Loucy (cell line): ENCODE measurements at regions not wholly inside any gene's neighbourhood (a gene's known extent, or its start where the extent isn't known, plus 50 kb on each side); places are given as distances from the start of the nearest gene placed in this dataset.
"Not testable (repeated sequence)": the region's sequence is repeated elsewhere in the genome, so short reads cannot be mapped to it uniquely, and the experiment has no call there.

Experiments
- H2AFZ ChIP-seq: fragments of 200-600 bp; sonication (generic); 2 replicates; pipeline ENCODE4 v1.6.0; 2016; ENCODE audit warnings: antibody characterized with exemption, mild to moderate bottlenecking, low read length, moderate library complexity
- H3F3A ChIP-seq: fragments of 200-600 bp; 2 replicates; pipeline ENCODE4 v1.6.0; 2016; ENCODE audit warnings: antibody characterized with exemption, low read depth, mild to moderate bottlenecking
- H3K27me3 ChIP-seq: fragments of 200-600 bp; sonication (generic); 2 replicates; pipeline ENCODE4 v1.6.1; 2014; ENCODE audit warnings: low read length, mild to moderate bottlenecking; ENCODE audit not compliant: insufficient read depth, poor library complexity, severe bottlenecking
- H3K36me3 ChIP-seq: fragments of 200-600 bp; sonication (generic); 2 replicates; pipeline ENCODE4 v1.6.1; 2016; ENCODE audit warnings: low read length; ENCODE audit not compliant: insufficient read depth
- H3K4me1 ChIP-seq: fragments of 200-600 bp; sonication (generic); 2 replicates; pipeline ENCODE4 v1.5.1; 2014; ENCODE audit warnings: low read length, mild to moderate bottlenecking; ENCODE audit not compliant: insufficient read depth, poor library complexity, severe bottlenecking
- H3K4me2 ChIP-seq: fragments of 200-600 bp; sonication (generic); 2 replicates; pipeline ENCODE4 v1.6.0; 2014; ENCODE audit warnings: antibody characterized with exemption, low read length, low read depth, mild to moderate bottlenecking; ENCODE audit not compliant: poor library complexity, severe bottlenecking
- H3K4me3 ChIP-seq: fragments of 200-600 bp; sonication (generic); 2 replicates; pipeline ENCODE4 v1.5.1; 2014; ENCODE audit warnings: low read length, mild to moderate bottlenecking, mixed read lengths; ENCODE audit not compliant: poor library complexity, severe bottlenecking
- H3K79me2 ChIP-seq: fragments of 200-600 bp; sonication (generic); 2 replicates; pipeline ENCODE4 v1.6.1; 2014; ENCODE audit warnings: low read length; ENCODE audit not compliant: insufficient read depth
- H3K9ac ChIP-seq: fragments of 200-600 bp; sonication (generic); 2 replicates; pipeline ENCODE4 v1.6.0; 2014; ENCODE audit warnings: mild to moderate bottlenecking, low read depth, low read length, moderate library complexity; ENCODE audit not compliant: poor library complexity, severe bottlenecking
- H3K9me2 ChIP-seq: fragments of 200-600 bp; sonication (generic); replicated peaks from 2 replicates; pipeline ENCODE4 v1.6.1; 2016; ENCODE audit warnings: low read depth, low read length, mixed read lengths
- H3K9me3 ChIP-seq: fragments of 200-600 bp; sonication (generic); 2 replicates; pipeline ENCODE4 v1.6.1; 2014; ENCODE audit warnings: mild to moderate bottlenecking, antibody characterized with exemption, low read length, low read depth; ENCODE audit not compliant: insufficient read depth
- H4K20me1 ChIP-seq: fragments of 200-600 bp; sonication (generic); 2 replicates; pipeline ENCODE4 v1.6.0; 2014; ENCODE audit warnings: antibody characterized with exemption, low read length, mild to moderate bottlenecking; ENCODE audit not compliant: insufficient read depth, poor library complexity, severe bottlenecking
- CTCF ChIP-seq: fragments of 200-600 bp; sonication (generic); conservative IDR thresholded peaks from 2 replicates; pipeline ENCODE4 v1.5.1; 2014; ENCODE audit warnings: mild to moderate bottlenecking, antibody characterized with exemption, low read length
- EZH2phosphoT487 ChIP-seq: fragments of 200-600 bp; IDR thresholded peaks from 2 replicates; pipeline ENCODE4 v1.6.1; 2018; ENCODE audit warnings: antibody characterized with exemption, mild to moderate bottlenecking, moderate library complexity, borderline replicate concordance

- H3F3A ChIP-seq, H3K36me3 ChIP-seq, H3K79me2 ChIP-seq, H3K9me2 ChIP-seq, H2AFZ ChIP-seq, H3K4me1 ChIP-seq, H3K4me3 ChIP-seq, H4K20me1 ChIP-seq, H3K9me3 ChIP-seq, H3K9ac ChIP-seq, H3K27me3 ChIP-seq, H3K4me2 ChIP-seq: not testable (repeated sequence)
Observed at GRCh38 chr3:75319776-75320175, 344.4 kb upstream of the FRG2C start.

GRCh38 chr3:75320369-75320768 is 343.8 kb upstream of the FRG2C start:
- H3K9ac ChIP-seq, result no peak overlapping the region
- no peak overlapping the region for H2AFZ ChIP-seq
- no peak for TF ChIP-seq EZH2phosphoT487
- TF ChIP-seq CTCF, result no peak
- H3K4me3 ChIP-seq, result no peak overlapping the region
- H3F3A ChIP-seq, result no peaks in the 10 kb centered on the region
- H3K9me2 ChIP-seq, result no peaks in the 10 kb centered on the region
- H4K20me1 ChIP-seq, result no peaks in the 10 kb centered on the region
- no peaks in the 10 kb centered on the region for H3K9me3 ChIP-seq
- H3K4me2 ChIP-seq, result no peak overlapping the region
- no peaks in the 10 kb centered on the region for H3K4me1 ChIP-seq
- no peaks in the 10 kb centered on the region for H3K36me3 ChIP-seq
- no peaks in the 10 kb centered on the region for H3K27me3 ChIP-seq
- H3K79me2 ChIP-seq, result no peaks in the 10 kb centered on the region

GRCh38 chr3:75321060-75321459 is 343.1 kb upstream of the FRG2C start:
- Histone ChIP-seq H3K27me3 (no peaks in the 10 kb centered on the region), H3K9me2 (no peaks in the 10 kb centered on the region), H3K4me3 (no peak overlapping the region), H3K79me2 (no peaks in the 10 kb centered on the region), H4K20me1 (no peaks in the 10 kb centered on the region), H3K36me3 (no peaks in the 10 kb centered on the region), H3F3A (no peaks in the 10 kb centered on the region), H3K9ac (no peak overlapping the region), H2AFZ (no peak overlapping the region), H3K4me1 (no peaks in the 10 kb centered on the region), H3K4me2 (no peak overlapping the region), H3K9me3 (no peaks in the 10 kb centered on the region)
- TF ChIP-seq EZH2phosphoT487, result no peak
- TF ChIP-seq CTCF, result no peak

GRCh38 chr3:75323936-75324335 is 340.2 kb upstream of the FRG2C start:
- H3K9me3 ChIP-seq, H3K27me3 ChIP-seq, H3K4me2 ChIP-seq, H2AFZ ChIP-seq, H3K4me3 ChIP-seq, H3K4me1 ChIP-seq, H3K36me3 ChIP-seq, H3K9ac ChIP-seq, H3K9me2 ChIP-seq, H4K20me1 ChIP-seq, H3K79me2 ChIP-seq, H3F3A ChIP-seq: not testable (repeated sequence)
